ENCODE measurements at regions not wholly inside any gene's neighbourhood (a gene's known extent, or its start where the extent isn't known, plus 50 kb on each side); places are given as distances from the start of the nearest gene placed in this dataset.

GRCh38 chr9:84054341-84055010, 73.9 kb downstream of the RMI1 start:
- DNase-seq (no peak), ATAC-seq (ENCODE audit: low read depth) (no peak)
- no peaks in the 10 kb centered on the region for H3K9me3 Mint-ChIP-seq
- intact Hi-C loops (cut with micrococcal nuclease): no loop called here
- H3K4me3 Mint-ChIP-seq: no peak overlapping the region
- H3K27me3 Mint-ChIP-seq: peaks cover 3% of the 10 kb centered on the region
- CTCF ChIA-PET: no interaction called here
- no peak for TF ChIP-seq CTCF (IDR thresholded peaks at IDR 0.05)
- no peaks in the 10 kb centered on the region for H3K36me3 Mint-ChIP-seq (ENCODE audit: low read depth)
- H3K27ac Mint-ChIP-seq: no peak overlapping the region
- POLR2A ChIA-PET: no interaction called here
- no peaks in the 10 kb centered on the region for H3K4me1 Mint-ChIP-seq

- Mint-ChIP-seq H3K27ac (no peak overlapping the region), H3K36me3 (ENCODE audit: low read depth) (no peaks in the 10 kb centered on the region), H3K9me3 (no peaks in the 10 kb centered on the region), H3K27me3 (peaks cover 6% of the 10 kb centered on the region), H3K4me1 (no peaks in the 10 kb centered on the region), H3K4me3 (no peak overlapping the region)
- CTCF ChIA-PET: no interaction called here
- no peak for TF ChIP-seq CTCF (IDR thresholded peaks at IDR 0.05)
- intact Hi-C loops (cut with micrococcal nuclease): no loop called here
- DNase-seq (no peak), ATAC-seq (ENCODE audit: low read depth) (no peak)
- POLR2A ChIA-PET: no interaction called here
These were observed 77.1 kb downstream of the RMI1 start for GRCh38 chr9:84057662-84058061.

- ATAC-seq (ENCODE audit: low read depth) (no peak), DNase-seq (no peak)
- POLR2A ChIA-PET: no interaction called here
- H3K4me3 Mint-ChIP-seq: no peak overlapping the region
- H3K9me3 Mint-ChIP-seq: no peaks in the 10 kb centered on the region
- H3K4me1 Mint-ChIP-seq: no peaks in the 10 kb centered on the region
- H3K36me3 Mint-ChIP-seq (ENCODE audit: low read depth): no peaks in the 10 kb centered on the region
- intact Hi-C loops (cut with micrococcal nuclease): no loop called here
- TF ChIP-seq CTCF (IDR thresholded peaks at IDR 0.05): no peak
- CTCF ChIA-PET: no interaction called here
- H3K27me3 Mint-ChIP-seq: peaks cover 6% of the 10 kb centered on the region
- no peak overlapping the region for H3K27ac Mint-ChIP-seq
These were observed 79.3 kb downstream of the RMI1 start for GRCh38 chr9:84059936-84060335.

DNA sequence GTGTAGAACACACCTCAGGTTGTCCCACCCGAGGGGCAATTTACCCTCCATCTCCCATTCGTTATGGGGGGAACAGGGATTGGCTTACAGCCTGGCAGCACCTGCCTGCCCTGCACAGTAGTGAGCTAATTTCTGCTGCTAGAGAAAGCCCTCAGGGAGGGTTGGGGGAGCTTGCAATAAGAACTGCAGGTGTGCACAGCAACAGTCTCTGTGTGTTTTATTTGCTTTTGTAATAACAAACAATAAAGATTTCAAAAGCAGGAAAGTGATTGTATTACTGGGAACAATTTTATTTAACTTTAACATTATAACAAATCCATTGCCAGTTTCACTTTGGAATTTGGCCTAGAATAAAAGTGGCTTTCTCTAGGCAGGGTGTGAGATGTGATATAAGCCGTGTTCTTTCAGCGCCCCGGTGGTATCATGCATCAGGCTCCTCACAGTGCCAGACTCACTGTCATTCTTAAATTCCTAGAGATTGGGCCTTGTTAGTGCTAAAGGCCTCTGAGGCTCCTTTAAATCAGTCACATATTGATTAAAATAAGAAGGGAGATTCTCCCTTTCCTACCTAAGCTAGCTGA, 81.1 kb downstream of the RMI1 start:
- intact Hi-C loops (cut with micrococcal nuclease): no loop called here
- ChIA-PET CTCF (no interaction called here), POLR2A (no interaction called here)
- H3K9me3 Mint-ChIP-seq: no peaks in the 10 kb centered on the region
- no peak for TF ChIP-seq CTCF (IDR thresholded peaks at IDR 0.05)
- ATAC-seq (ENCODE audit: low read depth): no peak
- H3K27ac Mint-ChIP-seq: no peak overlapping the region
- H3K27me3 Mint-ChIP-seq: peaks cover 6% of the 10 kb centered on the region
- no peak overlapping the region for H3K4me3 Mint-ChIP-seq
- no peak for DNase-seq
- H3K36me3 Mint-ChIP-seq (ENCODE audit: low read depth): no peaks in the 10 kb centered on the region
- no peaks in the 10 kb centered on the region for H3K4me1 Mint-ChIP-seq

- Mint-ChIP-seq H3K27ac (no peak overlapping the region), H3K36me3 (ENCODE audit: low read depth) (no peaks in the 10 kb centered on the region), H3K27me3 (peaks cover 6% of the 10 kb centered on the region), H3K4me1 (no peaks in the 10 kb centered on the region), H3K9me3 (no peaks in the 10 kb centered on the region), H3K4me3 (no peak overlapping the region)
- ATAC-seq (ENCODE audit: low read depth) (no peak), DNase-seq (no peak)
- TF ChIP-seq CTCF (IDR thresholded peaks at IDR 0.05): no peak
- ChIA-PET CTCF (no interaction called here), POLR2A (no interaction called here)
- intact Hi-C loops (cut with micrococcal nuclease): no loop called here
These were observed 81.9 kb downstream of the RMI1 start for GRCh38 chr9:84062538-84062937.

Data from activated B cell treated with CpG ODN at 0.5 μM for 24 hours (primary cell).